SU-DHL-6 (cell line): ENCODE measurements at regions not wholly inside any gene's neighbourhood (a gene's known extent, or its start where the extent isn't known, plus 50 kb on each side); places are given as distances from the start of the nearest gene placed in this dataset.

Source experiments
- H2AFZ ChIP-seq: fragments of 200-600 bp; sonication (generic); 2 replicates; pipeline ENCODE4 v1.6.1; 2014; ENCODE audit warnings: low read depth, mild to moderate bottlenecking, moderate library complexity, mixed read lengths, antibody characterized with exemption, low read length; ENCODE audit not compliant: severe bottlenecking
- H3F3A ChIP-seq: fragments of 200-600 bp; shearing (Covaris generic); 2 replicates; pipeline ENCODE4 v1.6.0; 2016; ENCODE audit warnings: antibody characterized with exemption, mild to moderate bottlenecking; ENCODE audit not compliant: insufficient read depth
- H3K27ac ChIP-seq: fragments of 200-600 bp; sonication (generic); 2 replicates; pipeline ENCODE4 v1.5.1; 2016; ENCODE audit warnings: low read depth, mild to moderate bottlenecking, low read length, moderate library complexity, mixed read lengths
- H3K27me3 ChIP-seq: fragments of 200-600 bp; sonication (generic), shearing (Covaris generic); 2 replicates; pipeline ENCODE4 v1.6.0; 2014; ENCODE audit warnings: mild to moderate bottlenecking, low read length
- H3K36me3 ChIP-seq: fragments of 200-600 bp; sonication (generic); 2 replicates; pipeline ENCODE4 v1.6.1; 2014; ENCODE audit warnings: mild to moderate bottlenecking, low read length, mixed read lengths
- H3K4me2 ChIP-seq: fragments of 300-600, 200-600 bp; shearing (Covaris generic), sonication (generic); 2 replicates; pipeline ENCODE4 v1.6.0; 2014; ENCODE audit warnings: low read length, low read depth, mild to moderate bottlenecking; ENCODE audit not compliant: poor library complexity, severe bottlenecking
- H3K4me3 ChIP-seq: fragments of 200-600 bp; sonication (generic); 2 replicates; pipeline ENCODE4 v1.5.1; 2014; ENCODE audit warnings: antibody characterized with exemption, low read length, mild to moderate bottlenecking, mixed read lengths; ENCODE audit not compliant: insufficient read depth, poor library complexity, severe bottlenecking
- H3K79me2 ChIP-seq: fragments of 200-600 bp; sonication (generic); 2 replicates; pipeline ENCODE4 v1.6.1; 2014; ENCODE audit warnings: mild to moderate bottlenecking, low read length, moderate library complexity; ENCODE audit not compliant: insufficient read depth
- H3K9ac ChIP-seq: fragments of 200-600 bp; sonication (generic); 2 replicates; pipeline ENCODE4 v1.7.0; 2014; ENCODE audit warnings: mild to moderate bottlenecking, low read length
- H3K9me2 ChIP-seq: fragments of 200-600 bp; sonication (generic); replicated peaks from 2 replicates; pipeline ENCODE4 v1.6.1; 2014; ENCODE audit warnings: low read length; ENCODE audit not compliant: insufficient read depth
- H3K9me3 ChIP-seq: fragments of 200-600 bp; sonication (generic); 2 replicates; pipeline ENCODE4 v1.6.1; 2014; ENCODE audit warnings: low read length, mixed read lengths; ENCODE audit not compliant: insufficient read depth
- H4K20me1 ChIP-seq: fragments of 200-600 bp; sonication (generic); 2 replicates; pipeline ENCODE4 v1.6.1; 2014; ENCODE audit warnings: low read depth, mild to moderate bottlenecking, antibody characterized with exemption, low read length, moderate library complexity, mixed read lengths
- CTCF ChIP-seq: fragments of 200-600 bp; sonication (generic); IDR thresholded peaks from one replicate; pipeline ENCODE4 v1.5.1; 2017; ENCODE audit warnings: antibody characterized with exemption, mild to moderate bottlenecking, low read length, moderate library complexity; ENCODE audit not compliant: insufficient read depth, poor library complexity, severe bottlenecking
- EZH2phosphoT487 ChIP-seq: fragments of 200-600 bp; sonication (generic), shearing (Covaris generic); conservative IDR thresholded peaks from 2 replicates; pipeline ENCODE4 v1.6.1; 2018; ENCODE audit warnings: mild to moderate bottlenecking, antibody characterized with exemption, low read length, moderate library complexity, mixed read lengths

DNA sequence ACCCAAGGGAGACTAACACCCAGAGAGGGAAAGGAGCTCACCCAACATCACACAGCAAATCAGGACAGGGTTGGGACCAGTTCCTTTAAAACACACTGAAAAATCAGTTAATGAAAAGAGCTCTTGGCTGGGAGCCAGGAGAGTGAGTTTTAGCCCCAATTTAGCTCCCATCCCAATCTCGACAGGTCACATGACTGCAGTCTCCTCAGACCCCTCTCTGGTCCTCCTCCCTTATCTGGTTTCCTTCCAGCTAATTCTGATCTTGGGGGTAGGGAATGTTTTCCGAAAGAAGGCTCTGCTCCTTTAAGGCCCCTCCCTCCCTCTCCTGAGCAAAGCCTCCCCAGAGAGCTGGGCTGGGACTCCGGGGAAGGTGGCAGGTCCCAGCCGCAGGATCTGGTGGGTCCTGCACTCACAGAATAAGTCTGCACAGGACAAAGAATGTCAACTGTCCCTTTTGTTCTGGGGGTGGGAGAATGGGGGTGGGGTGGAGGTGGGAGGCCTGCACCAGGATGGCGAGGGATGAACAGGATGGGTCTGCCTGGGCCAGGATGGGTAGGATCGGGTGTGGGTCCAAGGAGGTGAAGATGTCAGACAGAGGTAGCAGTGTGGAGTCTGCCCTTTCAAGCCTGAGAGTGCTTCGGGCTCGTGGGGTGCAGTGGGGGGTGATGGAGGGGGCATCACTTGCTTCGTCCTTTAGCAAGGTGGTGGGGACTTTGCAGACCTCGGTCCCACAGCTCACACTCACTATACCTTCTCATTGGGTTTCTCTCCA, 57.3 kb upstream of the SSBP3 start:
- Histone ChIP-seq H3K4me3 (no peak overlapping the region), H2AFZ (no peak overlapping the region), H3K4me2 (no peak overlapping the region), H3K27me3 (no peaks in the 10 kb centered on the region), H3K27ac (no peak overlapping the region), H4K20me1 (no peaks in the 10 kb centered on the region), H3K9me3 (no peaks in the 10 kb centered on the region), H3K9ac (no peak overlapping the region), H3K36me3 (no peaks in the 10 kb centered on the region), H3K9me2 (no peaks in the 10 kb centered on the region), H3F3A (no peaks in the 10 kb centered on the region), H3K79me2 (no peaks in the 10 kb centered on the region)
- TF ChIP-seq CTCF, result no peak

DNA sequence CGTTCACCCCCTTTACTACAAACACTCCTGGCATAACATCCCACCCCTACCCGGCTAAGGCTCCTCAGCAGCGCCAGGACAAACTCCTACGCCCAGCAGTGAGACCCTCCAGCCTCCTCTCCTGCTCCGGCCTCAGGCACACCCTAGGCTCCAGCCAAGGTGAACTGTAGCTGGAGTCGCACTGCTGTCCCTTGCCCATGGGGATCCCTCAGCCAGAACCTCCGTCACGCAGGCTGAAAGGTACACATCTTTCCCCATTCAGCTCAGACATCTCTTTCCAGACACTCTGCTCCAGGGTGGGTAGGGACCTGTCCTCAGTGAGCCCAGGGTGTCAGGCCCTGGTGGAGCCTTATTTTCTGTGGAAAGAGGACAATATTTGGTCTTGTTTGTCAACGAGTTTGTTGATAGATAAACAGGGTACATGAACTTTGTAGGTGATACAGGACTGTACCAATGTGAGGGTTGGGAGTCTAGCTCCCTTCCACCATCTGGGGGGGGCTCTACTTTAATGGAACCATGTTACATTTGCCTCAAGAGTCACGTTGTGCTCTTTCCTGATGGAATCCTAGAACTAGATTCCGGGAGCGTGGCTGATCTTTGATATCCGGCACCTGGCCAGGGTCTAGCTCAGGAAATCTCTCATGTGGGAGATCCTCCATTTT, 56.5 kb upstream of the SSBP3 start:
- no peaks in the 10 kb centered on the region for H4K20me1 ChIP-seq
- no peaks in the 10 kb centered on the region for H3F3A ChIP-seq
- H3K9me2 ChIP-seq, result no peaks in the 10 kb centered on the region
- H3K9ac ChIP-seq, result no peak overlapping the region
- H3K36me3 ChIP-seq, result no peaks in the 10 kb centered on the region
- TF ChIP-seq EZH2phosphoT487, result no peak
- no peak for TF ChIP-seq CTCF
- no peaks in the 10 kb centered on the region for H3K27me3 ChIP-seq
- no peak overlapping the region for H3K27ac ChIP-seq
- H3K9me3 ChIP-seq, result no peaks in the 10 kb centered on the region
- no peak overlapping the region for H2AFZ ChIP-seq
- H3K4me3 ChIP-seq, result no peak overlapping the region
- H3K79me2 ChIP-seq, result no peaks in the 10 kb centered on the region
- no peak overlapping the region for H3K4me2 ChIP-seq

- no peak overlapping the region for H3K27ac ChIP-seq
- TF ChIP-seq EZH2phosphoT487 (no peak), CTCF (no peak)
- no peak overlapping the region for H3K9ac ChIP-seq
- H2AFZ ChIP-seq, result no peak overlapping the region
- no peaks in the 10 kb centered on the region for H3F3A ChIP-seq
- H3K79me2 ChIP-seq, result no peaks in the 10 kb centered on the region
- H3K36me3 ChIP-seq, result no peaks in the 10 kb centered on the region
- no peaks in the 10 kb centered on the region for H3K27me3 ChIP-seq
- no peak overlapping the region for H3K4me2 ChIP-seq
- no peaks in the 10 kb centered on the region for H3K9me2 ChIP-seq
- H4K20me1 ChIP-seq, result no peaks in the 10 kb centered on the region
- H3K4me3 ChIP-seq, result no peak overlapping the region
- H3K9me3 ChIP-seq, result no peaks in the 10 kb centered on the region
Observed at GRCh38 chr1:54461731-54462596, 55.8 kb upstream of the SSBP3 start.
